Mucosa of gallbladder (tissue), 1 donor: ENCODE measurements at regions not wholly inside any gene's neighbourhood (a gene's known extent, or its start where the extent isn't known, plus 50 kb on each side); places are given as distances from the start of the nearest gene placed in this dataset.

ENCODE experiments used
- DNase-seq: peaks from one replicate; pipeline ENCODE4 v3.0.0-alpha.2; 2020; ENCODE audit warnings: low spot score
- donor health status: DM: no; HTN: no; CAD: no.

DNA sequence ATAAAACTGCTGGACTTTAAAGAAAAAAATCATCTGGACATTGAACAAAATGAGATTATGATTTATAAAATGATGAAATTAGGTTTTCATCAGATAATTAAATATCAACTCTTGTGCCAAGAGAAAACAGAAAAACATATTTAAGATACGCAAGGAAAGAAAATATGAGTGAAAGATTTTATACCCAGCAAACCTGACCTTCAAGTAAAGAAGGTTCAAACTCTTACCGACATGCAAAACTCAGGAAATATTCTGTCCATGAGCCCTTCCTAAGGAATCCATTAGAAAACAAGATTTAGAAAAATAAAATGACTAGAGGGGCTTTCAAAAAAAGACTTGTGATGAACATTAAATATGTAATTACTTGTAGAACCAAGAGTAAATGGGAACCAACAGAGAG is 257.2 kb upstream of the ARID1B start:
- DNase-seq: no peak

DNA sequence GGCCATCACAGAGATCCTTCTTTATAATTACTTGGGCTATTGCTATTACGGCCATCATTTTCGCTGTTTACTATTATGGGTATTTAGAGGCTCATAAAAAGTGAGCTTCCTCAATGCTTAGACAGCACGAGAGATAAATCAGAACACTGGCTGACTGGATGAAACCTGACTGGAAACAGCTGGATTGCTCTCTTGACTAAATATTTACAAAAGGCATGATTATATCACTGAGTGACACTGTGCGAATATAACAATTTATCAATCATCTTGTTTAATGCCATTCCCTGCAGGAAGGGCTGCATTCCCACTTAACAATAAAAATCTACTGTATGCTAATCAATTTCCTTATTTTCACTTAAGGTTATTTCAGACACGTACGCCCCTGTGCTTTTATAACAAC is 260.1 kb upstream of the ARID1B start:
- DNase-seq: no peak

DNA sequence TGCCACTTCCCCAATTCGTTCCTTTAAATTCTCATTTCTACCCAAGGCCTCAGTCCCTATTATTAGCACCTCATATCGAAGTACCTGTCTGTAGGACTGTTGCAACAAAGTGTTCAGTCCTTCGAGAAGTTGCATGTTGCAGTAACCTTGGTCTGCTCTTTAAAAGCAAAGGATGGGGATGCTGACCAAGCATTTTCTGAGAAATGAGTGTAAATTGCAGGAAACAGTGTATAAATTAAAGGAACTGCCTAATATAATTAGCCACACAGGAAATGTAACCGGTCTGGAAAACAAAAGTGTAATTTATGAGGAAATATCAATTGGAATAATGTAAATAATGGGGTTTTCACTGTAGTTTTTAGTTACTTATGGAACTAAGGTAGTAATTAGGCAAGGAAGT is 261.9 kb upstream of the ARID1B start:
- no peak for DNase-seq

DNA sequence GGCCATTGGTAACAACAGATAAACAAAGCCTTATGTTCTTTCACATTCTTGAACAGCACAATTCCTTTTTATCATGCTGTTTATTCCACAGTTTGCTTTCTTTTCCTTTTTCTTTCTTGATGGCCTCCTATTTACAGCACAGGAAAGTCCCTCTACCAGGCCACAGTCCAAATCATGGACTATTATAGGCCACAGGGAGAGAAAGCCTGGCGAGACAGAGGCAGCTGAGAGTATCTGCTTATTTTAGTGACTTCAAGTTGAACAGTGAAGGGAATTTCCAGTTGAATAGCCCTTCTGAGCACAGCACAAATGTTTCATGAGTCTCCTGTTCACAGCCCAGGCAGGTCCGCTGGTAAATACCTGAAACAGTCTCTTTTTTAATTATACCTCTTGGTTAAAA is 263.7 kb upstream of the ARID1B start:
- no peak for DNase-seq

DNA sequence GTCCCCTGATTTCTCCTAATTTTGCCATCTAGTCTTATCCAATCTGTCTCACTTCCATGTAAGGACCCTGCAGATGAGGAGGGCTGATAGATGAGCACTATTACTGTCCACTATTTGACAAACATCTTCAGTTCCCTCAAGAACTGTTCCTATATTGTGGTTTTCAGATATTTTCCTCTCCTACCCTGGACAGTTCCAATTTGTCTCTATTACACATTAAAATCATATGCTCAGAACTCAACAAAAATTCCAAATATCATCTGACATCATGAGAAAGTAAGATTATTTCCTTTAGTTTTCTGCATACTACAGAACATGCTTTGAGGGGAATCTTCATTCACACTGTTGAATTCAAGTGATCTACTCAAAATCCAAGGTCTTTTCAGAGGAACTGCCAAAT is 265.6 kb upstream of the ARID1B start:
- DNase-seq: no peak

DNA sequence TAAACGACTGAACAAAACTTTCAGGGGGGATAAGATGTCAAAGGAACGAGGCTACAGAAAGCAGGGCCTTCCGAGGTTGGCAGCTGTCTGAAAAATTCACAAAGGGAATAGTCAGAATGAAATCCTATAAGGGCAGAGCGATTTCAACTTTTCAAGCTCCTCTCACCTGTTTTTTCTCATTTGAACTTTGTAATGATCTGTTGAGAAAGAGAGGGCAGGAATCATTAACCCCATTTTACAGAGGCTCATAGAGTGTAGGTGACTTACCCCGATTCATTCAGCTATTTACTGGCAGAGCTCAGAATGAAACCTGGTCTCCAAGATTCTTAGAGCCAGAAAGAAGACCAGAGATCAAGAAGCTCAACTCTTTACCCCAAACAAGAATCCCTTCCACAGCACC is 266.1 kb upstream of the ARID1B start:
- no peak for DNase-seq

DNA sequence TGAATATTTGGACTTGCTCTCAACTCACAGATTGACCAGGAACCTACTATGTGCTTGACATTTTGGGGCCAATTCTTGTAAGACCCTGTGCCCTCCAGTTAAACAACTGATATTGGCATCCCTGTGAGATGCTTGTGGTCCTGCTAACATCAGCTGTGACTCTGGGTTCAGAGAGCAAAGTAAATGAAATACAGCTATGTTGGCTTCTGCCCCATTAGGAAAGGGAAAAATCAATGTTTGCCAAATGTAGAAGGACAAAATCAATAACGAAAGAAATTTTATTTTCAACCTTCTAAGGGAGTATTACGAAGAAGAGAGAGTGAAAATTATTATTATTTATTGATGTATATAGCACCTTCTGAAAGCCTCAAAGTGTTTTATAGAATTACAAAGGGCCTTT is 266.9 kb upstream of the ARID1B start:
- no peak for DNase-seq

DNA sequence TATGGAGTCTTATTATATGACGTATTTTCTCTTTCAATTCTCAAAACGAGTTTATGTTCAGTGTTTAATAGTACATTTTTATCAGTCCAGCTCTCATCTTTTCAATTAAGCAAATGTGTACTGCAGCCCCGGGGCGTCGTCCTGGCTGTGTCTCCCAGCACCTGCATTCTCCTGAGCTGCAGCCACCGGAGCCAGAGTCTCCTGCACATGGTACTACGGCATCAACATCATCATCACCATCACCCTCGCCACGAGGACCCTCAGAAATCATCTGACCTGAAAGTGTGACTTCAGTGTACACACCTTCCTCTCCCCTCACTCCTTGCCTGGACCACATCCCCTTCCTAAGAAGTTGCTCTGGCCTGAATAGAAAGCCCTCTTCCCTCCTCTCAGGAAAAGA is 267.7 kb upstream of the ARID1B start:
- no peak for DNase-seq

DNA sequence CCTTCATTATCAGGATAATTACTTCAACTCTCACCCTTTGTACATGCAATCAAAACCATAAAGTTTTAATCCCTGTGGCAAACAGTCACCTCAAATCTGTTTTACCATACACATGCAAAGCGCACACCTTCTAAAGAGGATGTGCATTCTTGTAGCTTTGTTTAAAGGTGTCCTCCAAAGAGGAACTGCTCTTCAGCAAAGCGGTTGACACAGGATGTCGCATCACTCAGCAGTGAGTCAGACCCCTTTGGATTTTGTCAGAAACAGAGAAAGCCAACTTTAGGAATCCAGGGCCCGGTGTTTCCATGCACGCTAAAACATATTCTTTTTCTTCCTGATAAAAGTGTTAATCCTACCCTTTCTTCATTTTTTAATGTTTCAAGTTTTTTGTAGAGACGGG is 268.3 kb upstream of the ARID1B start:
- DNase-seq: no peak

DNA sequence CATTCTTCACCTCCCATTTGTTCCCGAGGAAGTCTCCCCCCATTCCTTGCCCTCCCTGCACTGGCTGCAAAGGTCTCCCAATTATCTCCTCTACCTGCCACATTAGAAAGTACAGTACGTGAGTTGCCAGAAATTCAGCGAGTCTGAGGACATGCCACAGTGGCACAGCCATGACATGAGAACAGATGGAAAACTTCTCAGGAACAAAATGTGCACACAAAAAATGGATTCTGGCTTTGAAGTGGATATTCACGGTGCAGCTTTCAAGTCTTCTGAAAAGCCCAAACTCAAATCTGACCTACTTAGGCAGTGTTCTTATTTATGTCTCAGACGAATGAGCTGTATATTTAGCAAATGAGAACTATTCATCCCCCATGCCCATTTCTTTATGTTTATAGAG is 269.1 kb upstream of the ARID1B start:
- DNase-seq: no peak

DNA sequence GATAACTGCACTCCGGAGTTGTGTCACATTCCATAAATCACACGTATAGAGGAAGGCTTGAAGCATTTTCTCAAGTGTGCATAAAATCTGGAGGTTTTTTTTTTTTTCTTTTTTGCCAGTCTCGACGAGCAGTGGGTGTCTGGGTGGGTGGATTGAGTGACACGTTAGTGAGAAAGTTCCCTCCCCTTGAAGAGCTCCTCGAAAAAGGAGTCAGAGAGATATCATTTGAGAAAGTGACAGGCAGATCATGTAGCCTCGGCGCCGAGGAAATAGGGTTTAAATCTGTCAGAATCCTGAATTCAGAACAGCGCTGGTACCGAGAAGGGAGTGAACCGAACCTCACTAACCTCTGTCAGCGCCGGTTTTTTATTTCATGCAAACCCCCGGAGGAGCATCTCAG is 269.5 kb upstream of the ARID1B start:
- no peak for DNase-seq

DNA sequence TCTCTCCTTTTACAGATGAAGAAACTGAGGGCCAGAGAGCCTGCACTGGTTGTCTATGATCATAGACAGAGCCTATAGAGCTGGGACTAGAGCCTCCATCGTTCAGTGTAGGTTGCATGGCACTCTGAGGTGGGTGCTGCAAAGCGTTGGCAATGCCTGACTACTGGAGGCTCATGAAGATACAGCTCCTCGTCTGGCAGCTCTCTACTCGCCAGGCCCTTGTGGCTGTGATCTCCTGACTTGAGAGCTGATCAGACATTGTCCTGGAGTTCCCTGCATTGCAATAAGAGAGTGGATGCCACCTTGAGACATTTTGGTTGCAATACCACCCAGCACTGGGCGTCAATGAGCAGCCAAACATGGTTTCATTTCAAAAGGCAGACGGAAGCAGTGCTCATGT is 270.1 kb upstream of the ARID1B start:
- no peak for DNase-seq

DNA sequence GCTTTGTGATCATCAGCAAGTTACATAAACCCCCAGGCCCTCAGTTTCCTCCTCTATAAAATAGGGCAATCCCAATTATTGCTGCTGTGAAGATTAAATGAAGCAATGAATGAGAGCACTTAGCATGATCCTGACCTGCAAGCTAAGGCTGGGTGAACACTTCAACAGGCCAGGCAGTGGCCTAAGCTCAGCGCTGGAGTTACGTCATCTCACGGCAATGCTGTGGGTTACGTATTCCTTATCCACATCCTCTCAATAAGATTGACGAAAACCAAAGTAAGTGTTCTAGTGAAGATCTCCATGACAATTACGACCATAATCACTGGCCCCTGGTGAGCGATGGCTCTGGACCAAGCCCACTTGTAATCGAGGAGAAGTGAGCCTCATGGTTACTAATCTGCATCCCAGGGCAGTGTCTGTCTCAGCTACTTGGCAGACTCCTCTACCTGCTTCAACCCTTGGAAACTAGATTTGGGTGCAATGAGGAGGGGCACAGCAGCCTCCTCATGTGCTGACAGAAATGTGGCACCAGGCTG is 274.1 kb upstream of the ARID1B start:
- no peak for DNase-seq

DNA sequence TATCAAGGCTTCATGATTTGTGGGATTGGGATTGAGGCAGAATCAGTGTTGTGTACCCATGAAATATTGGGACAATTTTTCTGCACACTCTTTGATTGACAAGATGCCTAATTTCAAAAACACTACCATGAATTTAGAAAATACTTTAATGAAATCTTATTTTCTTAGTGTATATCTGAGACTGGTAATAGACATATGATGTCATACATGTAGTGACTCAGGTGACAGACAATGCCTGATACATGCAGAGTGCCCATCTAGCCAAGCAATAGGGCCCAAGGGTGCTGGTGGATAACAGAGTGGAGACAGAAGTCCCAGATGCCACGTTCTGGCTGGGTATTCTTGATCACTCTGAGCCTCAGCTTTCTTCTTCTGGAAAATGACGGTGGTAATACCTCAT is 279.6 kb upstream of the ARID1B start:
- no peak for DNase-seq

DNA sequence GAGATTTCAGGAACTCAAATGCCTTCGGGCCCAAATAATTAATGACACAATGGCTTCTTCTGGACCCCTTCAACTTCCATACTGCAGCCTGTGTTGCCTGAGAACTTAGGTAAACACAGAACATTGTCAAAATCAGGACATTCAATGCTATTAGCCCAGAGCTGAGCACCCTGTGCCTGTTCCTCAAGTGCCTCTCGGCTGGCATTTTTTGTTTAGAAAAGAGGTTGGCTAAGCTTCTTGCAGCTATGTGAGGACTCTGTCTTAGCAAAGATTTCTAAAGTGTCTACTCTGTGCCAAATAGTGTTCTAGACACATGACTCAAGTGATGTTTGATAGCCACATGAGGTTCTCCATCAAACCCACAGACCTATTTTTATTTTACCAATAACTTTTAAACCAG is 289.3 kb upstream of the ARID1B start:
- DNase-seq: no peak

DNA sequence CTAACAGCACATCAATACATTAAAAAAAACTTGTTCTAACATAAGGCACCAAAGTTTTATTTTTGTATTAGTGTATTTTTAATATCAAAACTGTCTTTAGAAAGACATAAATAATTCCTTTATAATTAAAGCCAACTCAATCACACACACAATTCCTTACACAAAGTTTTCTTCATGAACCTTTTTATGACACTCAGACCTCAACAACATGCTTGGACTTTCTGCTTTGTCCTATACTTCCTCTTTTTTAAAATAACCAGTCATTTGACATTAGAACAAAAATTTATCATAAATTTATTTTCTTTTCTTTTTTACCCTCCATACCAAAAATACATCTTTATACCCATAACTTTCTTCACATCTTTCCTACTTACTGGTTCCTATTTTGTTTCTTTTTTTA is 292.0 kb upstream of the ARID1B start:
- no peak for DNase-seq

DNA sequence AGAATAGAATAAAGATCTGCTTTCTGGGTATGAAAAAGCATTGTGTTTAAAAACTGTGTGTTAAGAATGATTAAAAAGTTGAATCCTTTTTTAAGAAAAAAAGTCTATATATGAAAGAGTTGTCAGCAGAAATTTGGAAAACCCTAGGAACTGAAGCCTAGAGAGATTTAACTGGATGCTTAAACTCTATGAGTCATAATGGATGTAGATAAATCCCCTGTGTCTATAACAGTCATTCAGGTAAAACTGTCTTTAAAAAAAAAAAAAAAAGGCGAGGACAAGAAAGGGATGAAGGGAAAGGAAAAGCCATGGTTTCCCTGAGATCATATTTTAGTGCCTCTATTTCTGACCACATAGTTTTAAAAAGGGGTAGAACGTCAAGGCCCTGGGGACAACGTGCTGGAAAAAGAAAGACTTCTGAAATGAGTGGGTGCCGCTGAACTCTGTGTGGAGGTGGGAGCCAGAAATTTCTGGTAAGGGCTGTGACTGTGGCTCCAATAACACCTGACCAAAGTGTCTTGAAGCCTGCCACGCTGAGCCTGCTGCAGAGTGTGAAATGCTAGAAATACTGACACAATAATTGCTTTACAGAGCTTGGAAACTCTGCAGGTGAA is 302.6 kb upstream of the ARID1B start:
- no peak for DNase-seq

DNA sequence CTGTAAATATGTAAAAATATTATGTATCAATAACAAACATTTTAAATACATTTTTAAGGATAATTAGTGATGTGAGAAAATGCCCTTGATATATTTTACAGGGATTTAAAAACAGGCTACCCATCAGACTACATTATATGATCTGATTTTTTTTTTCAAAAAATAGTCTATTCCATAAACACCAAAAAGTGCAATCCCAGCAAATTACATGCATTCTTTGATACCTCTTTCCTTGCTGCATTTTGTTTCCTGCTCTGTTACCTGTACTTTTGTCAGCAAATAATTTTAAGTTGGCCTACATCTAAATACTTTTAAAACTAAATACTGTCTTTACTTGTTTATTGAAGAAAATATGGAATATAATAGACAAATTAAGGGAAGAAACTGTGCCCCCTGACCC is 306.2 kb upstream of the ARID1B start:
- no peak for DNase-seq

DNA sequence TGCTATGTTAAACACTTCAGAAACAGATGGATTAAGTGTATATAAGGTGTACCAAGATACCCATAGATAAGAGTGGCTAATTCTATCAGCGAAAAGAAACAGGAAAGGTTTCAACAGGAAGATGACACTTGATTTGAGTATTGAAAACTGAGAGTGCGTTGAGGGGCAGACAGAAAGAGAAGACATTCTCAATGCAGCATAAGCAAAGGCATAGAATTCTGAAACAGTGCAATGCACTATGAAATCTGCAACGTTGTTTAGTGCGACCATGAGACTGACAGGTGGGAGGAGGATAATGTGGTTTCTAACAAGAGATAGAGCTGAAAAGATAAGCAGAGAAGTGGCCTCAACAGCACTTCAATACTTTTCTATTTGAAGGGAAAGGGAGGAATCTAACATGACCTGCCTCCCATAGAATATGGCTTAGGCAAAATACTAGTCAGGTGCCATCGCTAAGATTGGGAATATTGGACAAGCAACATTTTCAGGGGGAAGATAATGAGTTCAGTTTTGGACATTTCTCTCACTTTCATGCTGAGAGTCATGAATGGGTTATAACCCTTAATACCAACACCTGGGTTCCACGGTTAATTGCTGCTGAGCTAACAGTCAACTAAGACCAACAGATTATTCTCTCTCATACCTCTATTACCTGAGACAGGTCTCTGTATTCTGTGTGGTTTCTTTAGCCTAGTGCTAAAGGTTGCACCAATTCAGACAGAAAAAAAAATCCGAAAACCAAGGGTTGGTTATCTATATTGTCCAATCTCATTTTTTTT is 312.9 kb upstream of the ARID1B start:
- no peak for DNase-seq

DNA sequence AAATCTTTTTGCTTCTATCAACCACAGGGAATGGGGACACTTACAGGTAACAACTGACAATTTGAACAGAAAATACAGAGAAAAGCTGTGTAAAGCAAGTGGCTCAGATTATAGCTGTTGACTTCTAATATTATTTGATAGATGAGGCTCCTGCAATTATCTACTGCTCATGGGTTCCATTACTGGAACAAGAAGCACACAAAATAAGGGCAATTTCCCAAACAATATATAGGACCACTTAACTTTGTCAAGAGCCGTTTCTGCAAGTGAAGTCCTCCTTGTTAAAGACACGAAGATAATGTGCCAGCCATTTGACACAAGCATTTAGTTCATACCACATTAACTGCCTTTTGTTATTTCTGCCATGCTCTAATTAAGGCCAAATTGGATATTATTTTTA is 315.5 kb upstream of the ARID1B start:
- DNase-seq: no peak

DNA sequence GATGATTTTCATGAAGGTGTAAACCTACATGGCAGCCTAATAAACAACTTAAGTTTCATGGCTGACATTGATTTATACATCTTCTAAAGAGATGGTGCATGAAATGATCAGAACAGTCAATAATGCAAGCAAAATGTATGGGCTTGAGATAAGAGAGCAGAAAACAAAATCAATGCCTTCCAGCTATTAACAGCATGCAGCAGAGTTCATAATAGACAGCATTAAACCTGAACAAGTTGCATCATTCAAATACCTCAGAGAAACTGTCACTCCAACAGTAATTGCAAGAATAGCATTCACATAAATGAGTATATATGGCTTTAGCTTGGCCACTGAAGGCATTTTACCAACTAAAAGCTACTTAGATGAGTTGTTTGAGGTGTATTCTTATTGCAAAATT is 319.6 kb upstream of the ARID1B start:
- DNase-seq: no peak

DNA sequence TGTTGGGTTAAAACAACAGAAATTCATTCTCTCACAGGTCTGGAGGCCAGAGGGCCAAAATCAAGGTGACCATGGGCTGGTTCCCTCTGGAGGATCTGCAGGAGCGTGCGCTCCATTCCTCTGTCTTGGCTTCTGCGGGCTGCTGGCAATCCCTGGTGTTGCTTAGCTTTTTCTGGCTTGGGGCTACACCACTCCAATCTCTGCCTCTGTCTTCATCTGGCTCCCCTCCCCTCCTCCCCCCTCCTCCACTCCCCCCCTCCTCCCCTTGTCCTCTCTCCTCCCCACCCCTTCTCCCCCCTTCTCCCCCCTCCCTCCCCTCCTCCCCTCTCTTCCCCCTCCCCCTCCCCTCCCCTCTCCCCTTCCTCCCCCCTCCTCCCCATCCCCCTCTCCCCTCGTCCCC is 321.3 kb upstream of the ARID1B start:
- no peak for DNase-seq

DNA sequence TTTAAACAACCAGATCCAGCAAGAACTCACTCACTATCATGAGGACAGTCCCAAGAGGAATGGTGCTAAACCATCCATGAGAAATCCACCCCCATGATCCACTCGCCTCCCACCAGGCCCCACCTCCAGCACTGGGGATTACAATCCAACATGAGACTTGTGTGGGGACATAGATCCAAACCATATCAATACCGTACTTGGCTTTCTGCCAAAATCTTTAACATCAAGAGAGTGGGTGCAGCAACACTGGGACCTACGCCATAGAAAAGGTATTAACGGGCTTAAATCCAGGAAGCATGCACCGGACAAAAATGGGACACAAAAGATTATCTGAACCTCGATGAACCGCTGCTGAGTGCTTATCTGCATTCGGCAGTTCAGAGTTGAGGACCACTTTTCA is 322.3 kb upstream of the ARID1B start:
- no peak for DNase-seq

DNA sequence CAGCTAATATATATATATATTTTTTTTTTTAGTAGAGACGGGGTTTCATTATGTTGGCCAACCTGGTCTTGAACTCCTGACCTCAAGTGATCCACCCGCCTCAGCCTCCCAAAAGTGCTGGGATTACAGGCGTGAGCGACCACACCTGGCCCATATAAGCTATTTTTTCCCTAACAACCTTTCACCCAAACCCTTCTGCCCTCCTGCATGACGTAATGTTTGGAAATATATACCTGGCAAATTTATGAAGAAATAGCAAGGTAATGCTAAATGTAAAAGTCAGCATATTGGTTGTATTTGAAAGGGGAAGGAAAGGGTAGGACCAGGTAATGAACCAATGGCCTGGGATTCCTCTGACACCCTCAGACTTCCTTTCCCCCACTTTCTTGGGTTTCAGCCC is 325.5 kb upstream of the ARID1B start:
- no peak for DNase-seq
